ENCODE measurements at regions not wholly inside any gene's neighbourhood (a gene's known extent, or its start where the extent isn't known, plus 50 kb on each side); places are given as distances from the start of the nearest gene placed in this dataset.

GRCh38 chr1:204792354-204792692, 78.3 kb upstream of the NFASC start:
- no peak for TF ChIP-seq CTCF (IDR thresholded peaks at IDR 0.05)
- no peak for TF ChIP-seq EP300 (IDR thresholded peaks at IDR 0.05)
- no peak for TF ChIP-seq POLR2A (IDR thresholded peaks at IDR 0.05)

Data from ovary (tissue), 3 donors.